ENCODE measurements at regions not wholly inside any gene's neighbourhood (a gene's known extent, or its start where the extent isn't known, plus 50 kb on each side); places are given as distances from the start of the nearest gene placed in this dataset.

DNA sequence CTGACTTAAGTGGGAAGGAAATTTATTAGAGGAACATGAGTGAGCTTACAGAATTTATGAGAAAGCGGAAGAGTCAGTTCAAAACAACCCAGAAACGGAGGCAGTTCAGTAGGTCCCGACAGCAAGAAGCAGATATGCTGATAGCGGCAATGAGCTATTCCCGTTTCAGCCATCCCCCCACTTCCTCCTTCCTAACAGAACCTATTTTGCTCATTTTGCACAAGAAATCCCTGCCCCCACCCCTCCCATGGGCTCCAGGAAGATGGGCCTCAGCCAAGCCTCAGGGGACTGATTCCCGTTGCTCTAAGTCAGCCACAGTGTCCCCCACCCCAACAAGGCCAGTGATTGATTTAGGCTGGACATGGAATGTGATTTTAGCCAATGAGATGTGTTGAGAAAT, 157.5 kb downstream of the CEBPB start (continued):
- TF ChIP-seq, protein P1, sequence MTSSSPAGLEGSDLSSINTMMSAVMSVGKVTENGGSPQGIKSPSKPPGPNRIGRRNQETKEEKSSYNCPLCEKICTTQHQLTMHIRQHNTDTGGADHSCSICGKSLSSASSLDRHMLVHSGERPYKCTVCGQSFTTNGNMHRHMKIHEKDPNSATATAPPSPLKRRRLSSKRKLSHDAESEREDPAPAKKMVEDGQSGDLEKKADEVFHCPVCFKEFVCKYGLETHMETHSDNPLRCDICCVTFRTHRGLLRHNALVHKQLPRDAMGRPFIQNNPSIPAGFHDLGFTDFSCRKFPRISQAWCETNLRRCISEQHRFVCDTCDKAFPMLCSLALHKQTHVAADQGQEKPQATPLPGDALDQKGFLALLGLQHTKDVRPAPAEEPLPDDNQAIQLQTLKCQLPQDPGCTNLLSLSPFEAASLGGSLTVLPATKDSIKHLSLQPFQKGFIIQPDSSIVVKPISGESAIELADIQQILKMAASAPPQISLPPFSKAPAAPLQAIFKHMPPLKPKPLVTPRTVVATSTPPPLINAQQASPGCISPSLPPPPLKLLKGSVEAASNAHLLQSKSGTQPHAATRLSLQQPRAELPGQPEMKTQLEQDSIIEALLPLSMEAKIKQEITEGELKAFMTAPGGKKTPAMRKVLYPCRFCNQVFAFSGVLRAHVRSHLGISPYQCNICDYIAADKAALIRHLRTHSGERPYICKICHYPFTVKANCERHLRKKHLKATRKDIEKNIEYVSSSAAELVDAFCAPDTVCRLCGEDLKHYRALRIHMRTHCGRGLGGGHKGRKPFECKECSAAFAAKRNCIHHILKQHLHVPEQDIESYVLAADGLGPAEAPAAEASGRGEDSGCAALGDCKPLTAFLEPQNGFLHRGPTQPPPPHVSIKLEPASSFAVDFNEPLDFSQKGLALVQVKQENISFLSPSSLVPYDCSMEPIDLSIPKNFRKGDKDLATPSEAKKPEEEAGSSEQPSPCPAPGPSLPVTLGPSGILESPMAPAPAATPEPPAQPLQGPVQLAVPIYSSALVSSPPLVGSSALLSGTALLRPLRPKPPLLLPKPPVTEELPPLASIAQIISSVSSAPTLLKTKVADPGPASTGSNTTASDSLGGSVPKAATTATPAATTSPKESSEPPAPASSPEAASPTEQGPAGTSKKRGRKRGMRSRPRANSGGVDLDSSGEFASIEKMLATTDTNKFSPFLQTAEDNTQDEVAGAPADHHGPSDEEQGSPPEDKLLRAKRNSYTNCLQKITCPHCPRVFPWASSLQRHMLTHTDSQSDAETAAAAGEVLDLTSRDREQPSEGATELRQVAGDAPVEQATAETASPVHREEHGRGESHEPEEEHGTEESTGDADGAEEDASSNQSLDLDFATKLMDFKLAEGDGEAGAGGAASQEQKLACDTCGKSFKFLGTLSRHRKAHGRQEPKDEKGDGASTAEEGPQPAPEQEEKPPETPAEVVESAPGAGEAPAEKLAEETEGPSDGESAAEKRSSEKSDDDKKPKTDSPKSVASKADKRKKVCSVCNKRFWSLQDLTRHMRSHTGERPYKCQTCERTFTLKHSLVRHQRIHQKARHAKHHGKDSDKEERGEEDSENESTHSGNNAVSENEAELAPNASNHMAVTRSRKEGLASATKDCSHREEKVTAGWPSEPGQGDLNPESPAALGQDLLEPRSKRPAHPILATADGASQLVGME (CRISPR knock-in tag; IDR thresholded peaks at IDR 0.05), result no peak
- no peak for TF ChIP-seq FOS (IDR thresholded peaks at IDR 0.05; ENCODE audit: extremely low read depth, insufficient read length)
- TF ChIP-seq, protein P2, sequence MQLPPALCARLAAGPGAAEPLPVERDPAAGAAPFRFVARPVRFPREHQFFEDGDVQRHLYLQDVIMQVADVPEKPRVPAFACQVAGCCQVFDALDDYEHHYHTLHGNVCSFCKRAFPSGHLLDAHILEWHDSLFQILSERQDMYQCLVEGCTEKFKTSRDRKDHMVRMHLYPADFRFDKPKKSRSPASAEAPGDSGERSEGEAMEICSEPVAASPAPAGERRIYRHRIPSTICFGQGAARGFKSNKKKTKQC (CRISPR knock-in tag; IDR thresholded peaks at IDR 0.05), result no peak
- TF ChIP-seq, protein P3, sequence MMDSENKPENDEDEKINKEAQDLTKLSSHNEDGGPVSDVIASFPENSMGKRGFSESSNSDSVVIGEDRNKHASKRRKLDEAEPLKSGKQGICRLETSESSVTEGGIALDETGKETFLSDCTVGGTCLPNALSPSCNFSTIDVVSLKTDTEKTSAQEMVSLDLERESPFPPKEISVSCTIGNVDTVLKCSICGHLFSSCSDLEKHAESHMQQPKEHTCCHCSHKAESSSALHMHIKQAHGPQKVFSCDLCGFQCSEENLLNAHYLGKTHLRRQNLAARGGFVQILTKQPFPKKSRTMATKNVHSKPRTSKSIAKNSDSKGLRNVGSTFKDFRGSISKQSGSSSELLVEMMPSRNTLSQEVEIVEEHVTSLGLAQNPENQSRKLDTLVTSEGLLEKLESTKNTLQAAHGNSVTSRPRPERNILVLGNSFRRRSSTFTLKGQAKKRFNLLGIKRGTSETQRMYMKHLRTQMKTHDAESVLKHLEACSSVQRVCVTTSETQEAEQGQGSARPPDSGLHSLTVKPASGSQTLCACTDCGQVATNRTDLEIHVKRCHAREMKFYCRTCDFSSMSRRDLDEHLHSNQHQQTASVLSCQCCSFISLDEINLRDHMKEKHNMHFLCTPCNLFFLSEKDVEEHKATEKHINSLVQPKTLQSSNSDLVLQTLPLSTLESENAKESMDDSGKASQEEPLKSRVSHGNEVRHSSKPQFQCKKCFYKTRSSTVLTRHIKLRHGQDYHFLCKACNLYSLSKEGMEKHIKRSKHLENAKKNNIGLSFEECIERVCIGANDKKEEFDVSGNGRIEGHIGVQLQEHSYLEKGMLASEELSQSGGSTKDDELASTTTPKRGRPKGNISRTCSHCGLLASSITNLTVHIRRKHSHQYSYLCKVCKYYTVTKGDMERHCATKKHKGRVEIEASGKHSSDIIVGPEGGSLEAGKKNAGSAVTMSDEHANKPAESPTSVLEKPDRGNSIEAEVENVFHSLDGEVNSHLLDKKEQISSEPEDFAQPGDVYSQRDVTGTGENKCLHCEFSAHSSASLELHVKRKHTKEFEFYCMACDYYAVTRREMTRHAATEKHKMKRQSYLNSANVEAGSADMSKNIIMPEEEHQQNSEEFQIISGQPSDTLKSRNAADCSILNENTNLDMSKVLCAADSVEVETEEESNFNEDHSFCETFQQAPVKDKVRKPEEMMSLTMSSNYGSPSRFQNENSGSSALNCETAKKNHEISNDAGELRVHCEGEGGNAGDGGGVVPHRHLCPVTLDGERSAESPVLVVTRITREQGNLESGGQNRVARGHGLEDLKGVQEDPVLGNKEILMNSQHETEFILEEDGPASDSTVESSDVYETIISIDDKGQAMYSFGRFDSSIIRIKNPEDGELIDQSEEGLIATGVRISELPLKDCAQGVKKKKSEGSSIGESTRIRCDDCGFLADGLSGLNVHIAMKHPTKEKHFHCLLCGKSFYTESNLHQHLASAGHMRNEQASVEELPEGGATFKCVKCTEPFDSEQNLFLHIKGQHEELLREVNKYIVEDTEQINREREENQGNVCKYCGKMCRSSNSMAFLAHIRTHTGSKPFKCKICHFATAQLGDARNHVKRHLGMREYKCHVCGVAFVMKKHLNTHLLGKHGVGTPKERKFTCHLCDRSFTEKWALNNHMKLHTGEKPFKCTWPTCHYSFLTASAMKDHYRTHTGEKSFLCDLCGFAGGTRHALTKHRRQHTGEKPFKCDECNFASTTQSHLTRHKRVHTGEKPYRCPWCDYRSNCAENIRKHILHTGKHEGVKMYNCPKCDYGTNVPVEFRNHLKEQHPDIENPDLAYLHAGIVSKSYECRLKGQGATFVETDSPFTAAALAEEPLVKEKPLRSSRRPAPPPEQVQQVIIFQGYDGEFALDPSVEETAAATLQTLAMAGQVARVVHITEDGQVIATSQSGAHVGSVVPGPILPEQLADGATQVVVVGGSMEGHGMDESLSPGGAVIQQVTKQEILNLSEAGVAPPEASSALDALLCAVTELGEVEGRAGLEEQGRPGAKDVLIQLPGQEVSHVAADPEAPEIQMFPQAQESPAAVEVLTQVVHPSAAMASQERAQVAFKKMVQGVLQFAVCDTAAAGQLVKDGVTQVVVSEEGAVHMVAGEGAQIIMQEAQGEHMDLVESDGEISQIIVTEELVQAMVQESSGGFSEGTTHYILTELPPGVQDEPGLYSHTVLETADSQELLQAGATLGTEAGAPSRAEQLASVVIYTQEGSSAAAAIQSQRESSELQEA (IDR thresholded peaks at IDR 0.05; ENCODE audit: low read depth), result no peak
- TF ChIP-seq, protein P4, sequence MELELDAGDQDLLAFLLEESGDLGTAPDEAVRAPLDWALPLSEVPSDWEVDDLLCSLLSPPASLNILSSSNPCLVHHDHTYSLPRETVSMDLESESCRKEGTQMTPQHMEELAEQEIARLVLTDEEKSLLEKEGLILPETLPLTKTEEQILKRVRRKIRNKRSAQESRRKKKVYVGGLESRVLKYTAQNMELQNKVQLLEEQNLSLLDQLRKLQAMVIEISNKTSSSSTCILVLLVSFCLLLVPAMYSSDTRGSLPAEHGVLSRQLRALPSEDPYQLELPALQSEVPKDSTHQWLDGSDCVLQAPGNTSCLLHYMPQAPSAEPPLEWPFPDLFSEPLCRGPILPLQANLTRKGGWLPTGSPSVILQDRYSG (tag; conservative IDR thresholded peaks at IDR 0.05; ENCODE audit: low read depth), result no peak
- no peak for TF ChIP-seq ZZZ3 (IDR thresholded peaks at IDR 0.05)
- TF ChIP-seq NONO (IDR thresholded peaks at IDR 0.05; ENCODE audit: low read depth in 2 of 2, low read length in 1 of 2), result no peak
- TF ChIP-seq, protein P5, sequence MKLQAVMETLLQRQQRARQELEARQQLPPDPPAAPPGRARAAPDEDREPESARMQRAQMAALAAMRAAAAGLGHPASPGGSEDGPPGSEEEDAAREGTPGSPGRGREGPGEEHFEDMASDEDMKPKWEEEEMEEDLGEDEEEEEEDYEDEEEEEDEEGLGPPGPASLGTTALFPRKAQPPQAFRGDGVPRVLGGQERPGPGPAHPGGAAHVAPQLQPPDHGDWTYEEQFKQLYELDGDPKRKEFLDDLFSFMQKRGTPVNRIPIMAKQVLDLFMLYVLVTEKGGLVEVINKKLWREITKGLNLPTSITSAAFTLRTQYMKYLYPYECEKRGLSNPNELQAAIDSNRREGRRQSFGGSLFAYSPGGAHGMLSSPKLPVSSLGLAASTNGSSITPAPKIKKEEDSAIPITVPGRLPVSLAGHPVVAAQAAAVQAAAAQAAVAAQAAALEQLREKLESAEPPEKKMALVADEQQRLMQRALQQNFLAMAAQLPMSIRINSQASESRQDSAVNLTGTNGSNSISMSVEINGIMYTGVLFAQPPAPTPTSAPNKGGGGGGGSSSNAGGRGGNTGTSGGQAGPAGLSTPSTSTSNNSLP (IDR thresholded peaks at IDR 0.05; ENCODE audit: borderline replicate concordance, low read depth, low read length), result no peak
- no peak for TF ChIP-seq CHD2 (IDR thresholded peaks at IDR 0.05; ENCODE audit: low read depth, low read length)
- TF ChIP-seq DDX20 (tag; IDR thresholded peaks at IDR 0.05; ENCODE audit: low read depth), result no peak

All from K562 (cell line).